ENCODE measurements at regions not wholly inside any gene's neighbourhood (a gene's known extent, or its start where the extent isn't known, plus 50 kb on each side); places are given as distances from the start of the nearest gene placed in this dataset.

GRCh38 chr16:26700250-26700649, 366.5 kb upstream of the C16orf82 start:
- no peak for TF ChIP-seq CTCF (IDR thresholded peaks at IDR 0.05)
- no peak for TF ChIP-seq POLR2A (IDR thresholded peaks at IDR 0.05)

GRCh38 chr16:26701243-26701886, 365.4 kb upstream of the C16orf82 start:
- no peak for DNase-seq
- TF ChIP-seq POLR2A (IDR thresholded peaks at IDR 0.05), result no peak
- TF ChIP-seq CTCF (IDR thresholded peaks at IDR 0.05), result no peak
- Histone ChIP-seq H3K4me1 (no peaks in the 10 kb centered on the region), H3K27me3 (no peaks in the 10 kb centered on the region), H3K4me3 (no peak overlapping the region), H3K9me3 (no peaks in the 10 kb centered on the region), H3K27ac (no peak overlapping the region), H3K36me3 (no peaks in the 10 kb centered on the region)

More at GRCh38 chr16:26700250-26700649, 366.5 kb upstream of the C16orf82 start:
- Histone ChIP-seq H3K27me3 (no peaks in the 10 kb centered on the region), H3K4me1 (no peaks in the 10 kb centered on the region), H3K27ac (no peak overlapping the region), H3K9me3 (no peaks in the 10 kb centered on the region), H3K4me3 (no peak overlapping the region), H3K36me3 (no peaks in the 10 kb centered on the region)
- DNase-seq, result no peak

- no peaks in the 10 kb centered on the region for H3K36me3 ChIP-seq
- no peak for TF ChIP-seq POLR2A (IDR thresholded peaks at IDR 0.05)
- TF ChIP-seq CTCF (IDR thresholded peaks at IDR 0.05), result no peak
- H3K27ac ChIP-seq, result no peak overlapping the region
- H3K9me3 ChIP-seq, result no peaks in the 10 kb centered on the region
- H3K4me3 ChIP-seq, result no peak overlapping the region
- H3K4me1 ChIP-seq, result no peaks in the 10 kb centered on the region
- no peaks in the 10 kb centered on the region for H3K27me3 ChIP-seq
- no peak for DNase-seq
Observed at GRCh38 chr16:26705346-26705745, 361.4 kb upstream of the C16orf82 start.

- no peak for DNase-seq
- Histone ChIP-seq H3K9me3 (no peaks in the 10 kb centered on the region), H3K4me3 (no peak overlapping the region), H3K27me3 (no peaks in the 10 kb centered on the region), H3K36me3 (no peaks in the 10 kb centered on the region), H3K4me1 (no peaks in the 10 kb centered on the region), H3K27ac (no peak overlapping the region)
- TF ChIP-seq CTCF (IDR thresholded peaks at IDR 0.05) (no peak), POLR2A (IDR thresholded peaks at IDR 0.05) (no peak)
Observed at GRCh38 chr16:26708428-26708827, 358.3 kb upstream of the C16orf82 start.

GRCh38 chr16:26709175-26709574, 357.6 kb upstream of the C16orf82 start:
- H3K36me3 ChIP-seq, result no peaks in the 10 kb centered on the region
- DNase-seq, result no peak

More at GRCh38 chr16:26709175-26709574, 357.6 kb upstream of the C16orf82 start:
- no peaks in the 10 kb centered on the region for H3K4me1 ChIP-seq
- no peaks in the 10 kb centered on the region for H3K27me3 ChIP-seq
- no peak overlapping the region for H3K4me3 ChIP-seq
- H3K9me3 ChIP-seq, result no peaks in the 10 kb centered on the region
- no peak for TF ChIP-seq POLR2A (IDR thresholded peaks at IDR 0.05)
- TF ChIP-seq CTCF (IDR thresholded peaks at IDR 0.05), result no peak
- no peak overlapping the region for H3K27ac ChIP-seq
